Liver (tissue), 8 donors: ENCODE measurements at regions not wholly inside any gene's neighbourhood (a gene's known extent, or its start where the extent isn't known, plus 50 kb on each side); places are given as distances from the start of the nearest gene placed in this dataset.
"Not testable (repeated sequence)": the region's sequence is repeated elsewhere in the genome, so short reads cannot be mapped to it uniquely, and the experiment has no call there.

Experiments used
- DNase-seq: peaks from one replicate; pipeline ENCODE4 v3.0.0-alpha.2; 2017; ENCODE audit warnings: low spot score
- H3K27ac ChIP-seq, 2 donors: one replicate each; pipeline ENCODE4 v1.7.0; 2013; ENCODE audit warnings: inconsistent platforms in 2 of 2, low read length in 2 of 2, control low read depth in 1 of 2, low read depth in 1 of 2, mild to moderate bottlenecking in 1 of 2
- H3K27me3 ChIP-seq, 4 donors: one replicate each; pipeline versions ENCODE4 v1.6.1 to v1.7.0; 2013; ENCODE audit warnings: low read length in 3 of 4, inconsistent platforms in 1 of 4, mild to moderate bottlenecking in 1 of 4, moderate library complexity in 1 of 4; ENCODE audit not compliant: control insufficient read depth in 4 of 4, insufficient read depth in 4 of 4
- H3K36me3 ChIP-seq, 4 donors: one replicate each; pipeline versions ENCODE4 v1.6.1 to v1.7.0; 2013; ENCODE audit warnings: low read length in 3 of 4, mild to moderate bottlenecking in 3 of 4, low read depth in 1 of 4, moderate library complexity in 1 of 4; ENCODE audit not compliant: control insufficient read depth in 4 of 4, insufficient read depth in 3 of 4
- H3K4me1 ChIP-seq, 4 donors: one replicate each; pipeline versions ENCODE4 v1.6.1 to v1.7.0; 2013; ENCODE audit warnings: low read length in 3 of 4, mild to moderate bottlenecking in 3 of 4, moderate library complexity in 1 of 4; ENCODE audit not compliant: control insufficient read depth in 4 of 4, insufficient read depth in 4 of 4
- H3K4me3 ChIP-seq, 3 donors: one replicate each; pipeline versions ENCODE4 v1.6.1 to v1.7.0; 2013; ENCODE audit warnings: low read length in 3 of 3, control low read depth in 1 of 3, low read depth in 1 of 3, mild to moderate bottlenecking in 1 of 3
- H3K9ac ChIP-seq, 2 donors: one replicate each; pipeline ENCODE4 v1.7.0; 2013; ENCODE audit warnings: low read length in 2 of 2, mild to moderate bottlenecking in 2 of 2, moderate library complexity in 2 of 2, control low read depth in 1 of 2, low read depth in 1 of 2
- H3K9me3 ChIP-seq, 4 donors: one replicate each; pipeline versions ENCODE4 v1.6.1 to v1.7.0; 2013; ENCODE audit warnings: low read length in 3 of 4; ENCODE audit not compliant: control insufficient read depth in 4 of 4
- EGR1 ChIP-seq, 2 donors: IDR thresholded peaks; 2 replicates each; pipeline ENCODE4 v1.6.1; 2016 to 2018; ENCODE audit warnings: antibody characterized with exemption in 2 of 2, low read depth in 2 of 2
- FOXA1 ChIP-seq: IDR thresholded peaks from 2 replicates; pipeline ENCODE4 v1.6.1; 2016; ENCODE audit warnings: antibody characterized with exemption
- FOXA2 ChIP-seq: IDR thresholded peaks from 2 replicates; pipeline ENCODE4 v1.6.1; 2016; ENCODE audit warnings: antibody characterized with exemption
- GABPA ChIP-seq, 2 donors: IDR thresholded peaks in 1 of 2; conservative IDR thresholded peaks in 1 of 2; 2 replicates each; pipeline ENCODE4 v1.6.1; 2016; ENCODE audit warnings: antibody characterized with exemption in 2 of 2, mild to moderate bottlenecking in 1 of 2, moderate library complexity in 1 of 2
- HNF4A ChIP-seq, 2 donors: conservative IDR thresholded peaks; 2 replicates each; pipeline ENCODE4 v1.6.1; 2016; ENCODE audit warnings: antibody characterized with exemption in 2 of 2, mild to moderate bottlenecking in 2 of 2
- HNF4G ChIP-seq: IDR thresholded peaks from 2 replicates; pipeline ENCODE4 v1.6.1; 2016; ENCODE audit warnings: antibody characterized with exemption
- NR2F2 ChIP-seq: IDR thresholded peaks from 2 replicates; pipeline ENCODE4 v1.6.1; 2016; ENCODE audit warnings: antibody characterized with exemption
- RXRA ChIP-seq, 2 donors: IDR thresholded peaks; 2 replicates each; pipeline ENCODE4 v1.6.1; 2017 to 2018; ENCODE audit warnings: antibody characterized with exemption in 2 of 2, mild to moderate bottlenecking in 1 of 2
- SP1 ChIP-seq: IDR thresholded peaks from 2 replicates; pipeline ENCODE4 v1.6.1; 2018; ENCODE audit warnings: antibody characterized with exemption, mild to moderate bottlenecking
- TAF1 ChIP-seq: conservative IDR thresholded peaks from 2 replicates; pipeline ENCODE4 v1.6.1; 2016; ENCODE audit warnings: antibody characterized with exemption, mild to moderate bottlenecking
- WGBS: extraction: QIAGEN DNeasy Blood & Tissue Kit; methylation state at CpG from one replicate; pipeline ENCODE4 v1.1.7; 2013; 5-methylcytosine and 5-hydroxymethylcytosine counted together
- TF ChIP-seq, protein P1 (sequence below): IDR thresholded peaks from 2 replicates; pipeline ENCODE4 v1.6.1; 2016; ENCODE audit warnings: antibody characterized with exemption
- TF ChIP-seq, protein P2 (sequence below): IDR thresholded peaks from 2 replicates; pipeline ENCODE4 v1.6.1; 2016; ENCODE audit warnings: antibody characterized with exemption
- TF ChIP-seq, protein P3 (sequence below): fragments of 150-350 bp; IDR thresholded peaks from 2 replicates; pipeline ENCODE4 v1.5.1; 2017; ENCODE audit warnings: improper control_type of control experiment, low read depth, low read length; ENCODE audit not compliant: missing input control
- TF ChIP-seq, protein P4 (sequence below): IDR thresholded peaks from 2 replicates; pipeline ENCODE4 v1.6.1; 2016; ENCODE audit warnings: antibody characterized with exemption
- TF ChIP-seq, protein P5 (sequence below): IDR thresholded peaks from 2 replicates; pipeline ENCODE4 v1.6.1; 2016; ENCODE audit warnings: antibody characterized with exemption, mild to moderate bottlenecking
- donor health status: healthy.
- donor health status: healthy.
- donor health status: healthy.
- donor health status: healthy.
- donor health status: healthy.

DNA sequence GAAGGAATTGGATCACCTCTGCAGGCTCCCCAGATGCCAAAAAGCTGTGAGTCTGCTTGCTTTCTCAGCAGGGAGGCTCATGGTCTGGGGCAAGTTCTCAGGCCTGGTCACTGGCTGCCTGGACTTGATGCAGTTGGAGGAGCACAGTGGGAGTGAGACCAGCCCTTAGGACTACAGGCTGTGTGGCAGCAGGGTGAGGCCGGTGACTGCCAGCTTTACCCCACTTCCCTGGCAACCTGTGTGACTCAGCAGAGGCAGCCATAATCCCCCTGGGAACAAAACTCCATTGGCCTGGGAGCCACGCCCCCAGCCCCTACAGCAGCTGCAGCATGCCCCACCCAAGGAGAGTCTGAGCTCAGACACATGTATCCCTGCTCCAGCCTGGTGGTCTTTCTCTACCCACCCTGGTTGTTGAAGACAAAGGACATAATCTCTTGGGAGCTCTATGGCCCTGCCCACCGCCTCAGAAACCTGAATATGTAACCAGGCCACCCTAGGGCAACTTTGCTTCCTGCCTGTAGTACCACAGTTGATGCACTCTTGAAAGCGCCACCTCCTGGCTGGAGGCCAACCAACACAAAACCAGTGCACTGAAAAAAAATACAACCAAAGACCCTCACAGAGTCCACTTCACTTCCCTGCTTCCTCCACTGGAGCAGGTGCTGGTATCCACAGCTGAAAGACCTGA is 106.8 kb upstream of the SPATS2L start:
- Histone ChIP-seq H3K27me3 (no peaks in the 10 kb centered on the region), H3K9ac (no peak overlapping the region), H3K9me3 (no peaks in the 10 kb centered on the region), H3K27ac (no peak overlapping the region), H3K36me3 (no peaks in the 10 kb centered on the region), H3K4me1 (no peaks in the 10 kb centered on the region), H3K4me3 (no peak overlapping the region)
- 93% methylated on average over 4 of the region's 4 CpGs for WGBS
- DNase-seq, result no peak
- no peak for TF ChIP-seq HNF4A (conservative IDR thresholded peaks at IDR 0.05)
- no peak for TF ChIP-seq TAF1
- TF ChIP-seq, protein P1, sequence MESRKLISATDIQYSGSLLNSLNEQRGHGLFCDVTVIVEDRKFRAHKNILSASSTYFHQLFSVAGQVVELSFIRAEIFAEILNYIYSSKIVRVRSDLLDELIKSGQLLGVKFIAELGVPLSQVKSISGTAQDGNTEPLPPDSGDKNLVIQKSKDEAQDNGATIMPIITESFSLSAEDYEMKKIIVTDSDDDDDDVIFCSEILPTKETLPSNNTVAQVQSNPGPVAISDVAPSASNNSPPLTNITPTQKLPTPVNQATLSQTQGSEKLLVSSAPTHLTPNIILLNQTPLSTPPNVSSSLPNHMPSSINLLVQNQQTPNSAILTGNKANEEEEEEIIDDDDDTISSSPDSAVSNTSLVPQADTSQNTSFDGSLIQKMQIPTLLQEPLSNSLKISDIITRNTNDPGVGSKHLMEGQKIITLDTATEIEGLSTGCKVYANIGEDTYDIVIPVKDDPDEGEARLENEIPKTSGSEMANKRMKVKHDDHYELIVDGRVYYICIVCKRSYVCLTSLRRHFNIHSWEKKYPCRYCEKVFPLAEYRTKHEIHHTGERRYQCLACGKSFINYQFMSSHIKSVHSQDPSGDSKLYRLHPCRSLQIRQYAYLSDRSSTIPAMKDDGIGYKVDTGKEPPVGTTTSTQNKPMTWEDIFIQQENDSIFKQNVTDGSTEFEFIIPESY, result no peak
- TF ChIP-seq, protein P2, sequence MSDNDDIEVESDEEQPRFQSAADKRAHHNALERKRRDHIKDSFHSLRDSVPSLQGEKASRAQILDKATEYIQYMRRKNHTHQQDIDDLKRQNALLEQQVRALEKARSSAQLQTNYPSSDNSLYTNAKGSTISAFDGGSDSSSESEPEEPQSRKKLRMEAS, result no peak
- TF ChIP-seq HNF4G, result no peak
- TF ChIP-seq SP1, result no peak
- no peak for TF ChIP-seq FOXA2
- TF ChIP-seq, protein P3, sequence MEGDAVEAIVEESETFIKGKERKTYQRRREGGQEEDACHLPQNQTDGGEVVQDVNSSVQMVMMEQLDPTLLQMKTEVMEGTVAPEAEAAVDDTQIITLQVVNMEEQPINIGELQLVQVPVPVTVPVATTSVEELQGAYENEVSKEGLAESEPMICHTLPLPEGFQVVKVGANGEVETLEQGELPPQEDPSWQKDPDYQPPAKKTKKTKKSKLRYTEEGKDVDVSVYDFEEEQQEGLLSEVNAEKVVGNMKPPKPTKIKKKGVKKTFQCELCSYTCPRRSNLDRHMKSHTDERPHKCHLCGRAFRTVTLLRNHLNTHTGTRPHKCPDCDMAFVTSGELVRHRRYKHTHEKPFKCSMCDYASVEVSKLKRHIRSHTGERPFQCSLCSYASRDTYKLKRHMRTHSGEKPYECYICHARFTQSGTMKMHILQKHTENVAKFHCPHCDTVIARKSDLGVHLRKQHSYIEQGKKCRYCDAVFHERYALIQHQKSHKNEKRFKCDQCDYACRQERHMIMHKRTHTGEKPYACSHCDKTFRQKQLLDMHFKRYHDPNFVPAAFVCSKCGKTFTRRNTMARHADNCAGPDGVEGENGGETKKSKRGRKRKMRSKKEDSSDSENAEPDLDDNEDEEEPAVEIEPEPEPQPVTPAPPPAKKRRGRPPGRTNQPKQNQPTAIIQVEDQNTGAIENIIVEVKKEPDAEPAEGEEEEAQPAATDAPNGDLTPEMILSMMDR, result no peak
- TF ChIP-seq RXRA (IDR thresholded peaks at IDR 0.05), result no peak
- TF ChIP-seq EGR1 (IDR thresholded peaks at IDR 0.05; ENCODE audit: low read depth in 2 of 2), result no peak
- TF ChIP-seq FOXA1, result no peak
- no peak for TF ChIP-seq GABPA (IDR thresholded peaks at IDR 0.05 in 1 of 2, conservative IDR thresholded peaks at IDR 0.05 in 1 of 2)
- TF ChIP-seq NR2F2, result no peak
- TF ChIP-seq, protein P4, sequence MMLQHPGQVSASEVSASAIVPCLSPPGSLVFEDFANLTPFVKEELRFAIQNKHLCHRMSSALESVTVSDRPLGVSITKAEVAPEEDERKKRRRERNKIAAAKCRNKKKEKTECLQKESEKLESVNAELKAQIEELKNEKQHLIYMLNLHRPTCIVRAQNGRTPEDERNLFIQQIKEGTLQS, result no peak
- TF ChIP-seq, protein P5, sequence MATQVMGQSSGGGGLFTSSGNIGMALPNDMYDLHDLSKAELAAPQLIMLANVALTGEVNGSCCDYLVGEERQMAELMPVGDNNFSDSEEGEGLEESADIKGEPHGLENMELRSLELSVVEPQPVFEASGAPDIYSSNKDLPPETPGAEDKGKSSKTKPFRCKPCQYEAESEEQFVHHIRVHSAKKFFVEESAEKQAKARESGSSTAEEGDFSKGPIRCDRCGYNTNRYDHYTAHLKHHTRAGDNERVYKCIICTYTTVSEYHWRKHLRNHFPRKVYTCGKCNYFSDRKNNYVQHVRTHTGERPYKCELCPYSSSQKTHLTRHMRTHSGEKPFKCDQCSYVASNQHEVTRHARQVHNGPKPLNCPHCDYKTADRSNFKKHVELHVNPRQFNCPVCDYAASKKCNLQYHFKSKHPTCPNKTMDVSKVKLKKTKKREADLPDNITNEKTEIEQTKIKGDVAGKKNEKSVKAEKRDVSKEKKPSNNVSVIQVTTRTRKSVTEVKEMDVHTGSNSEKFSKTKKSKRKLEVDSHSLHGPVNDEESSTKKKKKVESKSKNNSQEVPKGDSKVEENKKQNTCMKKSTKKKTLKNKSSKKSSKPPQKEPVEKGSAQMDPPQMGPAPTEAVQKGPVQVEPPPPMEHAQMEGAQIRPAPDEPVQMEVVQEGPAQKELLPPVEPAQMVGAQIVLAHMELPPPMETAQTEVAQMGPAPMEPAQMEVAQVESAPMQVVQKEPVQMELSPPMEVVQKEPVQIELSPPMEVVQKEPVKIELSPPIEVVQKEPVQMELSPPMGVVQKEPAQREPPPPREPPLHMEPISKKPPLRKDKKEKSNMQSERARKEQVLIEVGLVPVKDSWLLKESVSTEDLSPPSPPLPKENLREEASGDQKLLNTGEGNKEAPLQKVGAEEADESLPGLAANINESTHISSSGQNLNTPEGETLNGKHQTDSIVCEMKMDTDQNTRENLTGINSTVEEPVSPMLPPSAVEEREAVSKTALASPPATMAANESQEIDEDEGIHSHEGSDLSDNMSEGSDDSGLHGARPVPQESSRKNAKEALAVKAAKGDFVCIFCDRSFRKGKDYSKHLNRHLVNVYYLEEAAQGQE, result no peak

DNA sequence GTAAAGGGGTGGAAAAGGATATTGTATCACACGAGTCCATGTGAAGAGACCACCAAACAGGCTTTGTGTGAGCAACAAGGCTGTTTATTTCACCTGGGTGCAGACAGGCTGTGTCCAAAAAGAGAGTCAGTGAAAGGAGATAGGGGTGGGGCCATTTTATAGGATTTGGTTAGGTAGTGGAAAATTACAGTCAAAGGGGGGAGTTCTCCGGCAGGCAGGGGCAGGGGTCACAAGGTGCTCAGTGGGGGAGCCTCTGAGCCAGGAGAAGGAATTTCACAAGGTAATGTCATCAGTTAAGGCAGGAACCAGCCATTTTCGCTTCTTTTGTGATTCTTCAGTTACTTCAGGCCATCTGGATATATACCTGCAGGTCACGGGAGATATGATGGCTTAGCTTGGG is 104.7 kb upstream of the SPATS2L start:
- DNase-seq, H3K9me3 ChIP-seq, H3K4me3 ChIP-seq, H3K9ac ChIP-seq, H3K4me1 ChIP-seq, H3K27ac ChIP-seq, H3K36me3 ChIP-seq, H3K27me3 ChIP-seq: not testable (repeated sequence)
- 85% methylated on average over 4 of the region's 4 CpGs for WGBS
